Coronary artery (tissue), 2 donors: ENCODE measurements at regions not wholly inside any gene's neighbourhood (a gene's known extent, or its start where the extent isn't known, plus 50 kb on each side); places are given as distances from the start of the nearest gene placed in this dataset.

ENCODE experiments used
- DNase-seq: peaks from one replicate; pipeline ENCODE4 v3.0.0-alpha.2; 2017; ENCODE audit warnings: low spot score
- H3K27ac ChIP-seq, 2 donors: fragments of 200-600 bp; sonication (generic); one replicate each; pipeline ENCODE4 v1.5.1; 2016 to 2019
- H3K4me3 ChIP-seq: fragments of 200-600 bp; sonication (generic); 2 replicates; pipeline ENCODE4 v1.5.1; 2016; ENCODE audit warnings: mild to moderate bottlenecking, moderate library complexity
- CTCF ChIP-seq: fragments of 200-600 bp; sonication (generic); IDR thresholded peaks from one replicate; pipeline ENCODE4 v1.5.1; 2019; ENCODE audit warnings: antibody characterized with exemption

- H3K27ac ChIP-seq = no peak overlapping the region
- TF ChIP-seq CTCF = no peak
- no peak for DNase-seq
- no peak overlapping the region for H3K4me3 ChIP-seq
These were observed 443.3 kb downstream of the CDK5RAP2 start for GRCh38 chr9:120136696-120137095.

GRCh38 chr9:120117081-120117480 is 462.9 kb downstream of the CDK5RAP2 start:
- no peak for TF ChIP-seq CTCF
- DNase-seq = no peak
- Histone ChIP-seq H3K4me3 (no peak overlapping the region), H3K27ac (no peak overlapping the region)

- H3K27ac ChIP-seq = no peak overlapping the region
- no peak overlapping the region for H3K4me3 ChIP-seq
- TF ChIP-seq CTCF = no peak
- DNase-seq = peak; percentile 19
These were observed 469.4 kb downstream of the CDK5RAP2 start for GRCh38 chr9:120110520-120110919.

- H3K27ac ChIP-seq = no peak overlapping the region
- no peak for DNase-seq
- no peak overlapping the region for H3K4me3 ChIP-seq
- TF ChIP-seq CTCF = no peak
These were observed 470.7 kb downstream of the CDK5RAP2 start for GRCh38 chr9:120109242-120109641.

GRCh38 chr9:120107138-120107537 is 472.8 kb downstream of the CDK5RAP2 start:
- no peak overlapping the region for H3K27ac ChIP-seq
- no peak for DNase-seq
- H3K4me3 ChIP-seq = no peak overlapping the region
- no peak for TF ChIP-seq CTCF

- Histone ChIP-seq H3K4me3 (no peak overlapping the region), H3K27ac (no peak overlapping the region)
- no peak for DNase-seq
- no peak for TF ChIP-seq CTCF
These were observed 475.2 kb downstream of the CDK5RAP2 start for GRCh38 chr9:120104771-120105170.

- no peak for DNase-seq
- H3K4me3 ChIP-seq = no peak overlapping the region
- H3K27ac ChIP-seq = no peak overlapping the region
- TF ChIP-seq CTCF = no peak
These were observed 479.4 kb downstream of the CDK5RAP2 start for GRCh38 chr9:120100595-120100994.
